ENCODE measurements at regions not wholly inside any gene's neighbourhood (a gene's known extent, or its start where the extent isn't known, plus 50 kb on each side); places are given as distances from the start of the nearest gene placed in this dataset.
"Not testable (repeated sequence)": the region's sequence is repeated elsewhere in the genome, so short reads cannot be mapped to it uniquely, and the experiment has no call there.

DNA sequence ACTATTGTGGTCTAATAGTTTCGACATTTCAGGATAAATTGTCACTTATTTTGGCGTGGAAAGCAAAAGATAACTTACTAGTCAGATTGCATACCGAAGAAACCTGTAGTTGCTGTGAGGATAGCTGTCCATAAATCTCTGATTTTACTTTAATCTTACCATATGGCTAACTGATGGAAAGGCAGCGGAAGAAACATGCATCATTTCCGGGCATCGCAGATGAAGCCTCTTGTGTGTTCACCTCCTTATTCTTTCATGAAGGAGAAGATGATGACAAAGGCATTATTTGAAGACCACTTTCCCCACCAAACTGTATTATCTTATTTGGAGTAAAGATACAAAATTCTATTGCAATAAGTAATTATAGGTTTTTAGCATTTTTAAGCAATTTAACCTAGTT lies 763.6 kb upstream of the SLITRK6 start:
- intact Hi-C loops (cut with DNase I): no loop called here
- ATAC-seq (ENCODE audit: poor library complexity): no peak
- no peak for DNase-seq

GRCh38 chr13:86563308-86563707 lies 764.1 kb upstream of the SLITRK6 start:
- no peak for DNase-seq
- intact Hi-C loops (cut with DNase I): no loop called here
- ATAC-seq (ENCODE audit: poor library complexity): no peak

- ATAC-seq (ENCODE audit: poor library complexity) (no peak), DNase-seq (no peak)
- intact Hi-C loops (cut with DNase I): no loop called here
Measured at GRCh38 chr13:86567119-86567518, 767.9 kb upstream of the SLITRK6 start.

DNA sequence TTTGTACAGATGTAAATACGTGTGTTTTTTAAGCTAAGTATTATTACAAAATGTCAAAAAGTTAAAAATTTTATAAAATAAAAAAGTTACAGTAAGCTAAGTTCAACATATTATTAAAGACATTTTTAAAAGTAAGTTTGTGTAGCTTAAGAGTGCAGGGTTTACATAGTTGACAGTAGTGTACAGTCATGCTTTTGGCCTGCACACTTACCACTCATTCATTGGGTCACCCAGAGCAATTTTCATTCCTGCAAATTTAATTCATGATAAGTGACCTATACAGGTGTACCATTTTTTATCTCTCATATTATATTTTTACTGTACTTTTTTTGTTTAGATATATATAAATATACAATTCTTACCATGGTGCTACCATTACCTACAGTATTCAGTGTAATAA lies 769.9 kb upstream of the SLITRK6 start:
- intact Hi-C loops (cut with DNase I): no loop called here
- ATAC-seq (ENCODE audit: poor library complexity) (no peak), DNase-seq (no peak)

DNA sequence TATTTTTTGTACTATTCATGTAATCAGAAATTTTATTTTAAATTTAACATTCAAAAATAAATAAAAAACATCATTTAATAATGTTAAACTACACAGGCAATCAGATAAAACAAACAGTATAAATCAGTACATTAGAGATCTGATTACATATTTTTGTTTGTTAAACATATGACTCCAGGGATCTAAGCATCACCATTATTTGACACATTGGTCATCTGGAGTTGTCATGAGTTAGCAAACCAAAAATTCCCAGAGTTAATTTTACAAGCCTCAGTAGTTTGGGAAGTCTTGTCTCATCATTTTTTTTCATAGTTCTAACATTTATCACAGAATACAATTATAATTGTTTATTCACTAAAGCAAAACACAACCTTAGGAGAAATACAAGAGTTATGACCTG lies 770.8 kb upstream of the SLITRK6 start:
- DNase-seq: no peak
- intact Hi-C loops (cut with DNase I): no loop called here
- ATAC-seq (ENCODE audit: poor library complexity): no peak

GRCh38 chr13:86572115-86572514 lies 772.9 kb upstream of the SLITRK6 start:
- ATAC-seq (ENCODE audit: poor library complexity): no peak
- intact Hi-C loops (cut with DNase I): no loop called here
- no peak for DNase-seq

DNA sequence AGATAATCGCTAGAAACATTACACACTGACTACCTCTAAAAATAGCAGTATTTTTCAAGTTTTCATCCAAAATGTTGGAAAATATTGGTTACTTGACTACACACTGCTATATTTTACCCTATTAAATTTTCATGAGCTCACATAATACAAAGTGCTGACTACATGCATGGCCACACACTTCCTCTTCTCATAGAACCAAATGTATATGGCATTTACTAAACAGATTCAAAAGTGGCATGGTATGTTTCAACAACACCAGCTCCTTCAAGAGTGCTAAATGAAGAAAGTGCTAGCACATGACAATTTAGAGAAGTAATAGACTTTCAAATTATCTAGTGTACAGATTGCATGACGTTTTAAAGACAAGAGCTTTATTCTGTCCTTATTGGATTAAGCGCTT lies 780.4 kb upstream of the SLITRK6 start:
- ATAC-seq (ENCODE audit: poor library complexity) (no peak), DNase-seq (no peak)
- intact Hi-C loops (cut with DNase I): no loop called here

- DNase-seq (no peak), ATAC-seq (ENCODE audit: poor library complexity) (no peak)
- intact Hi-C loops (cut with DNase I): no loop called here
Measured at GRCh38 chr13:86581706-86582105, 782.5 kb upstream of the SLITRK6 start.

GRCh38 chr13:86584301-86584700 lies 785.1 kb upstream of the SLITRK6 start:
- DNase-seq (no peak), ATAC-seq (ENCODE audit: poor library complexity) (no peak)
- intact Hi-C loops (cut with DNase I): no loop called here

DNA sequence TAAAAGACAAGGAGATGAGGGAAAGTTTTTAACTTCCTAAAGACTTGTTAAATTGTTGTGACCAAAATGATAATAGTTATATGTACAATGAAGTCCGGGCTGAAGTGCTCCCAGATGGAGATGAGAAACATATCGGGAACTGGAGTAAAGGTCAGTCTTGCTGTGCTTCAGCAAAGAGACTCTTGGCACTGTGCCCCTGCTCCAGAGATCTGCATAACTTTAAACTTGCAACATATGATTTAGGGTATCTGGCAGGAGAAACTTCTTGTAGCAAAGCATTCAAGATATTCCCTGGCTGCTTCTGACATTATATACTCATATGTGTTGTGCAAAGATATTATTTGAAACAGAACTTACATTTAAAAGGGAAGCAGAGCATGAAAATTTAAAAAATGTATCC lies 786.6 kb upstream of the SLITRK6 start:
- intact Hi-C loops (cut with DNase I): no loop called here
- ATAC-seq (ENCODE audit: poor library complexity) (peak; percentile 55), DNase-seq (peak; percentile 43)

- intact Hi-C loops (cut with DNase I): no loop called here
- ATAC-seq (ENCODE audit: poor library complexity) (no peak), DNase-seq (no peak)
Measured at GRCh38 chr13:86591862-86592261, 792.6 kb upstream of the SLITRK6 start.

DNA sequence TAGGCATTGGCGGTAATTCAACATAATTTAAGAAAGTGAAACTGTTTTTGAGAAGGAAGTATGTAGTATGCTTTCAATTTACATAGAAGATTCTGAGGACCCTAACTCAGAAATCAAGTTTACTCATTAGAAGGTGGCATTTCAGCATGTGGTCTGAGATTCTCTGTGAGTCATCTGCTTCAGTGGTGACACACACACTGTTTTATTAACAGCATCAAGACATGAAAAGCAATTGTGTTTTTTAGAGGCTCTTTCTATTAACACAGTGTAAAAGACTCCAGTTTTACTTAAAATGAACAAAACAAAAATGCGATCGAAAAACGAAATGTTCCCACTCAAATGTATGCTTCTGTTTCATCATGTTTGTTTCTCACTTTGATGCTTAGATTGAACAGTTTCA lies 802.1 kb upstream of the SLITRK6 start:
- DNase-seq (no peak), ATAC-seq (ENCODE audit: poor library complexity) (no peak)
- intact Hi-C loops (cut with DNase I): no loop called here

DNA sequence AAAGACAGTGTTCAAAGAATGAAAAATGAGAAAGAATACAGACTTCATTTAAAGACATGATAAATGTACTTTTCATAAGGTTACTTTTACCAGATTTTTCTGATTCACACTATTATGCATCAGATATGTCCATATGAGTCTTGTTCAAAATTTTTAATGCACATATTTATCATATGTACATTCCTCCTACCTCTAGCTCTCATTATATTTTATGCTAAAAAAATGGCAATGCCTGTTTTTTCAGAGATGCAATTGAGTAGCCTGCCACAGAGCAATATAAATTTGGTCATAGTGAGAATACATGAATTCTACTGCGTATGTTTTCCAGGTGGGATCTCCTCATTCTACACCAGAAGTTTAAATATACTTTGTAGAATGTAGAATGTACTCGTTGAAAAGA lies 807.0 kb upstream of the SLITRK6 start:
- no peak for ATAC-seq (ENCODE audit: poor library complexity)
- intact Hi-C loops (cut with DNase I): no loop called here
- no peak for DNase-seq

GRCh38 chr13:86608701-86609100 lies 809.5 kb upstream of the SLITRK6 start:
- intact Hi-C loops (cut with DNase I): no loop called here
- no peak for DNase-seq
- no peak for ATAC-seq (ENCODE audit: poor library complexity)

GRCh38 chr13:86633346-86633745 lies 834.1 kb upstream of the SLITRK6 start:
- DNase-seq (no peak), ATAC-seq (ENCODE audit: poor library complexity) (no peak)
- intact Hi-C loops (cut with DNase I): no loop called here

- intact Hi-C loops (cut with DNase I); ATAC-seq (ENCODE audit: poor library complexity); DNase-seq: not testable (repeated sequence)
Measured at GRCh38 chr13:86651171-86651570, 852.0 kb upstream of the SLITRK6 start.

- intact Hi-C loops (cut with DNase I): no loop called here
- ATAC-seq (ENCODE audit: poor library complexity): no peak
Measured at GRCh38 chr13:86653009-86653408, 853.8 kb upstream of the SLITRK6 start.

GRCh38 chr13:86655561-86655960 lies 856.3 kb upstream of the SLITRK6 start:
- ATAC-seq (ENCODE audit: poor library complexity) (no peak), DNase-seq (no peak)
- intact Hi-C loops (cut with DNase I): no loop called here

More at GRCh38 chr13:86653009-86653408, 853.8 kb upstream of the SLITRK6 start:
- no peak for DNase-seq

- no peak for DNase-seq
- intact Hi-C loops (cut with DNase I): no loop called here
- no peak for ATAC-seq (ENCODE audit: poor library complexity)
Measured at GRCh38 chr13:86660090-86660489, 860.9 kb upstream of the SLITRK6 start.

- DNase-seq: no peak
- ATAC-seq (ENCODE audit: poor library complexity): no peak
- intact Hi-C loops (cut with DNase I): no loop called here
Measured at GRCh38 chr13:86665842-86666241, 866.6 kb upstream of the SLITRK6 start.

GRCh38 chr13:86673931-86674431 lies 874.8 kb upstream of the SLITRK6 start:
- intact Hi-C loops (cut with DNase I): no loop called here
- ATAC-seq (ENCODE audit: poor library complexity) (no peak), DNase-seq (no peak)

DNA sequence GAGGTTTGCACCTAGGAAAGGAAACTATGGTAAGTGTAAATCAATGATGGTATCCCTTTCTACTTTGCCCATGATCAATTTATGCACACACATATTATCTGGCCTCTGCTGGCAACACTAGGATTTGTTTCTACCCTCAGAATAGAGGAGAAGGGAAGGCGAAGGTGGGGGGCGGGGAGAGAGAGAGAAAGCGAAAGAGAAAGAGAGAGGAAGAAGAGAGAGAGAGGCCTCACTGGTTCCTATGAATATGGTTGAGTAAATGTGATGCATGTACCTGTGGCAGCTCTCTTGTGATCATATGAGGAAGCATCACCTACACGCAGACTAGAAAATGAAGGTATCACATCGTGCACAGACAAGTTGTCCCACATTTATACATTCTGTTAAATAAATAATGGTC lies 882.0 kb upstream of the SLITRK6 start:
- ATAC-seq (ENCODE audit: poor library complexity) (no peak), DNase-seq (no peak)
- intact Hi-C loops (cut with DNase I): no loop called here

Measured in Right ventricle myocardium superior (tissue), 1 donor.